PC-9 (cell line): ENCODE measurements at regions not wholly inside any gene's neighbourhood (a gene's known extent, or its start where the extent isn't known, plus 50 kb on each side); places are given as distances from the start of the nearest gene placed in this dataset.

Experiments
- BruUV-seq: library from RNA; stranded (reverse); fragments of 400-500 nt; replicated peaks from 2 replicates; lab custom pipeline; 2021; lab: Mats Ljungman, UMichigan
- CTCF ChIA-PET: fragments of 300-600 bp; sonication (Branson Sonifier 250); formaldehyde crosslinking; loops from one replicate; lab custom pipeline; 2022; ENCODE audit warnings: antibody characterized with exemption; lab: Charles Lee
- POLR2A ChIA-PET: fragments of 300-600 bp; sonication (Branson Sonifier 250); formaldehyde crosslinking; loops from one replicate; lab custom pipeline; 2022; ENCODE audit warnings: antibody characterized with exemption; ENCODE audit not compliant: unreplicated experiment; lab: Charles Lee
- DNase-seq, 2 experiments: peaks; one replicate each; pipeline versions ENCODE4 v3.0.0 to v3.0.0-alpha.2; 2015 to 2022; ENCODE audit warnings: mixed read lengths in 1 of 2
- H2AFZ ChIP-seq: fragments of 200-600 bp; sonication (generic); 2 replicates; pipeline ENCODE4 v1.8.1; 2017; ENCODE audit warnings: antibody characterized with exemption
- H3F3A ChIP-seq: fragments of 200-600 bp; sonication (generic); 2 replicates; pipeline ENCODE4 v1.8.1; 2017; ENCODE audit warnings: antibody characterized with exemption, mild to moderate bottlenecking, low read depth; ENCODE audit not compliant: insufficient read depth
- H3K27ac ChIP-seq: fragments of 200-600 bp; sonication (generic); 2 replicates; pipeline ENCODE4 v1.6.1; 2016; ENCODE audit warnings: mixed run types
- H3K27me3 ChIP-seq: fragments of 200-600 bp; sonication (generic); 2 replicates; pipeline ENCODE4 v1.6.1; 2016; ENCODE audit warnings: low read depth, mixed run types; ENCODE audit not compliant: insufficient read depth
- H3K36me3 ChIP-seq: fragments of 200-600 bp; sonication (generic); 2 replicates; pipeline ENCODE4 v1.6.1; 2016; ENCODE audit warnings: low read depth, mixed run types
- H3K4me1 ChIP-seq: fragments of 200-600 bp; sonication (generic); replicated peaks from 2 replicates; pipeline ENCODE4 v1.6.1; 2016; ENCODE audit warnings: mixed run types; ENCODE audit not compliant: insufficient read depth
- H3K4me2 ChIP-seq: fragments of 200-600 bp; sonication (generic); 2 replicates; pipeline ENCODE4 v1.6.1; 2017; ENCODE audit warnings: mixed run types
- H3K4me3 ChIP-seq: fragments of 200-600 bp; sonication (generic); 2 replicates; pipeline ENCODE4 v1.6.1; 2016; ENCODE audit warnings: mixed run types
- H3K79me2 ChIP-seq: fragments of 200-600 bp; sonication (generic); 2 replicates; pipeline ENCODE4 v1.6.1; 2017; ENCODE audit warnings: low read depth, mixed run types
- H3K9me2 ChIP-seq: fragments of 200-600 bp; sonication (generic); 2 replicates; pipeline ENCODE4 v1.8.1; 2017; ENCODE audit warnings: mild to moderate bottlenecking; ENCODE audit not compliant: insufficient read depth
- H3K9me3 ChIP-seq: fragments of 200-600 bp; sonication (generic); 2 replicates; pipeline ENCODE4 v1.8.1; 2016; ENCODE audit warnings: low read depth; ENCODE audit not compliant: insufficient read depth
- H4K20me1 ChIP-seq: fragments of 200-600 bp; sonication (generic); 2 replicates; pipeline ENCODE4 v1.8.1; 2017; ENCODE audit not compliant: insufficient read depth
- CTCF ChIP-seq: fragments of 200-600 bp; sonication (generic); conservative IDR thresholded peaks from 2 replicates; pipeline ENCODE4 v1.6.1; 2017; ENCODE audit warnings: mixed run types, antibody characterized with exemption, mild to moderate bottlenecking, moderate library complexity
- EZH2 ChIP-seq: fragments of 200-600 bp; sonication (generic); IDR thresholded peaks from 2 replicates; pipeline ENCODE4 v1.8.0; 2017; ENCODE audit warnings: antibody characterized with exemption, low read depth
- intact Hi-C: fragments of 100-400 bp; cut with micrococcal nuclease; formaldehyde crosslinking; loops from one replicate; pipeline ENCODE4 v1.10.0; 2022; ENCODE audit not compliant: unreplicated experiment

GRCh38 chr13:40043764-40044163 lies 388.3 kb downstream of the COG6 start:
- no peaks in the 10 kb centered on the region for H3K27me3 ChIP-seq
- no peaks in the 10 kb centered on the region for H3K9me3 ChIP-seq
- TF ChIP-seq EZH2 (no peak), CTCF (no peak)
- no peak overlapping the region for H3K4me2 ChIP-seq
- H2AFZ ChIP-seq = no peak overlapping the region
- POLR2A ChIA-PET = no interaction called here
- no peaks in the 10 kb centered on the region for H4K20me1 ChIP-seq
- intact Hi-C loops = no loop called here
- H3K36me3 ChIP-seq = no peaks in the 10 kb centered on the region
- no peaks in the 10 kb centered on the region for H3F3A ChIP-seq
- CTCF ChIA-PET = no interaction called here
- H3K4me3 ChIP-seq = no peak overlapping the region
- no peaks in the 10 kb centered on the region for H3K79me2 ChIP-seq
- H3K9me2 ChIP-seq = no peaks in the 10 kb centered on the region
- BruUV-seq = no TSS peak
- H3K27ac ChIP-seq = no peak overlapping the region
- H3K4me1 ChIP-seq = no peaks in the 10 kb centered on the region
- no peak for DNase-seq

- CTCF ChIA-PET = no interaction called here
- intact Hi-C loops = no loop called here
- TF ChIP-seq EZH2 = no peak
- TF ChIP-seq CTCF = no peak
Measured at GRCh38 chr13:40047322-40047771, 391.9 kb downstream of the COG6 start.

GRCh38 chr13:40048551-40048950 lies 393.1 kb downstream of the COG6 start:
- H3K4me3 ChIP-seq = no peak overlapping the region
- no peaks in the 10 kb centered on the region for H3K36me3 ChIP-seq
- no peaks in the 10 kb centered on the region for H3F3A ChIP-seq
- no peaks in the 10 kb centered on the region for H3K9me3 ChIP-seq
- H3K9me2 ChIP-seq = no peaks in the 10 kb centered on the region
- intact Hi-C loops = no loop called here
- ChIA-PET CTCF (no interaction called here), POLR2A (no interaction called here)
- no peaks in the 10 kb centered on the region for H3K27me3 ChIP-seq
- H3K4me2 ChIP-seq = no peak overlapping the region
- no peak overlapping the region for H2AFZ ChIP-seq
- H3K27ac ChIP-seq = no peak overlapping the region
- no TSS peak for BruUV-seq
- no peaks in the 10 kb centered on the region for H4K20me1 ChIP-seq
- no peaks in the 10 kb centered on the region for H3K79me2 ChIP-seq
- DNase-seq = no peak
- TF ChIP-seq EZH2 (no peak), CTCF (no peak)
- no peaks in the 10 kb centered on the region for H3K4me1 ChIP-seq

More at GRCh38 chr13:40047322-40047771, 391.9 kb downstream of the COG6 start:
- H3K9me3 ChIP-seq = no peaks in the 10 kb centered on the region
- POLR2A ChIA-PET = no interaction called here
- no peaks in the 10 kb centered on the region for H4K20me1 ChIP-seq
- no peaks in the 10 kb centered on the region for H3K36me3 ChIP-seq
- H3K79me2 ChIP-seq = no peaks in the 10 kb centered on the region
- H3K4me1 ChIP-seq = no peaks in the 10 kb centered on the region
- no peaks in the 10 kb centered on the region for H3K9me2 ChIP-seq
- DNase-seq = no peak
- no peak overlapping the region for H3K4me3 ChIP-seq
- no peak overlapping the region for H3K27ac ChIP-seq
- no peaks in the 10 kb centered on the region for H3K27me3 ChIP-seq
- H3K4me2 ChIP-seq = no peak overlapping the region
- no peak overlapping the region for H2AFZ ChIP-seq
- H3F3A ChIP-seq = no peaks in the 10 kb centered on the region
- no TSS peak for BruUV-seq
